A549 (cell line): ENCODE measurements at regions not wholly inside any gene's neighbourhood (a gene's known extent, or its start where the extent isn't known, plus 50 kb on each side); places are given as distances from the start of the nearest gene placed in this dataset.

Source experiments
- EP300 ChIP-seq, 2 experiments: fragments of >200 bp; sonication (Bioruptor Twin); formaldehyde crosslinking; IDR thresholded peaks; 2 replicates in 1 of 2; 3 replicates in 1 of 2; pipeline ENCODE4 v1.6.1; 2016 to 2017
- JUN ChIP-seq, 2 experiments: fragments of >200 bp; sonication (Bioruptor Twin); formaldehyde crosslinking; IDR thresholded peaks; 2 replicates in 1 of 2; 3 replicates in 1 of 2; pipeline ENCODE4 v1.6.1; 2016 to 2017
- MAZ ChIP-seq: fragments of 150-350 bp; IDR thresholded peaks from 2 replicates; pipeline ENCODE4 v1.6.1; 2014; ENCODE audit warnings: antibody characterized with exemption, low read depth, low read length, borderline replicate concordance
- POLR2A ChIP-seq: IDR thresholded peaks from 2 replicates; pipeline ENCODE4 v1.6.1; 2012; ENCODE audit warnings: mild to moderate bottlenecking, low read length
- SMC3 ChIP-seq: fragments of >200 bp; sonication (Bioruptor Twin); formaldehyde crosslinking; IDR thresholded peaks from 3 replicates; pipeline ENCODE4 v1.6.1; 2018; ENCODE audit warnings: inconsistent platforms
- ZFP36 ChIP-seq: fragments of 450-650 bp; IDR thresholded peaks from 2 replicates; pipeline ENCODE4 v1.6.1; 2014; ENCODE audit warnings: borderline replicate concordance; ENCODE audit not compliant: partially characterized antibody
- TF ChIP-seq, protein P1 (sequence below): fragments of 250-450 bp; sonication (Bioruptor Pico); IDR thresholded peaks from 2 replicates; pipeline ENCODE4 v1.5.0; 2021; ENCODE audit warnings: mild to moderate bottlenecking, moderate library complexity, borderline replicate concordance
- TF ChIP-seq, protein P2 (sequence below): fragments of >200 bp; sonication (Bioruptor Twin); formaldehyde crosslinking; IDR thresholded peaks from 3 replicates; pipeline ENCODE4 v1.5.1; 2016
- TF ChIP-seq, protein P3 (sequence below): fragments of 450-650 bp; IDR thresholded peaks from 2 replicates; pipeline ENCODE4 v1.6.1; 2014; ENCODE audit warnings: antibody characterized with exemption

DNA sequence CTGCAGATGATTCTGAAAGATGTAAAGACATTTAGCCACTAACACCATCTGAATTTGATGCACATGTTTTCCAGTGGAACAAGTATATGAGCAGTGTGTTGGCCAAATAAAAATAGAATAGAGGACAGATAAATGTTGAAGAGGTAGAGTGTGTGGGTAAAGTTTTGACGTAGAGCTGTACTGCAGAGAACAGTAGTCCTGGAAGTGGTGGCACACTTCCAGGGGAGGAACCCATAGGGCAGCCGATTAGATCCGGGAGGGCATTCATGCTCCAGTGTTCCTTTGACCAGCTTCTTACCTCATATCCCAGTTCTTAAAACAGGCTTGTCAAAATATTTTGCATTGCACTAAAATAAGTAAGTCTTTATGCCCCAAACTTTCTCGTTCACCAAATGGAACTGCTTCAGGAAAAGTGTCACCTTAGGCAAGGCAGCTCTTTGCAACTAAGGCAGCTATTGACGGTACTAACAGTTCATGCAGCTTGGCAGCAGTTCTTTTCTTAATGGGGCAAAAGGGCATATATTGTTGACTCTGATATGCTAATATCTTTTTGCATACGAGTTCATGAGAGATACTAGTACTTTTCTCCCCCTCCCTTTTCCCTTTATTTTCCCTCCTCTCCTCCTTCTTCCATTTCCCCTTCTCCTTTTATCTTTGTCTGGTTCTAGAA lies 429.3 kb upstream of the AZI2 start:
- TF ChIP-seq POLR2A (no peak), MAZ (no peak), ZFP36 (no peak), JUN (IDR thresholded peaks at IDR 0.05) (no peak), SMC3 (no peak), EP300 (IDR thresholded peaks at IDR 0.05) (no peak)
- TF ChIP-seq, protein P1, sequence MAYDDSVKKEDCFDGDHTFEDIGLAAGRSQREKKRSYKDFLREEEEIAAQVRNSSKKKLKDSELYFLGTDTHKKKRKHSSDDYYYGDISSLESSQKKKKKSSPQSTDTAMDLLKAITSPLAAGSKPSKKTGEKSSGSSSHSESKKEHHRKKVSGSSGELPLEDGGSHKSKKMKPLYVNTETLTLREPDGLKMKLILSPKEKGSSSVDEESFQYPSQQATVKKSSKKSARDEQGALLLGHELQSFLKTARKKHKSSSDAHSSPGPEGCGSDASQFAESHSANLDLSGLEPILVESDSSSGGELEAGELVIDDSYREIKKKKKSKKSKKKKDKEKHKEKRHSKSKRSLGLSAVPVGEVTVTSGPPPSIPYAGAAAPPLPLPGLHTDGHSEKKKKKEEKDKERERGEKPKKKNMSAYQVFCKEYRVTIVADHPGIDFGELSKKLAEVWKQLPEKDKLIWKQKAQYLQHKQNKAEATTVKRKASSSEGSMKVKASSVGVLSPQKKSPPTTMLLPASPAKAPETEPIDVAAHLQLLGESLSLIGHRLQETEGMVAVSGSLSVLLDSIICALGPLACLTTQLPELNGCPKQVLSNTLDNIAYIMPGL: no peak
- TF ChIP-seq, protein P2, sequence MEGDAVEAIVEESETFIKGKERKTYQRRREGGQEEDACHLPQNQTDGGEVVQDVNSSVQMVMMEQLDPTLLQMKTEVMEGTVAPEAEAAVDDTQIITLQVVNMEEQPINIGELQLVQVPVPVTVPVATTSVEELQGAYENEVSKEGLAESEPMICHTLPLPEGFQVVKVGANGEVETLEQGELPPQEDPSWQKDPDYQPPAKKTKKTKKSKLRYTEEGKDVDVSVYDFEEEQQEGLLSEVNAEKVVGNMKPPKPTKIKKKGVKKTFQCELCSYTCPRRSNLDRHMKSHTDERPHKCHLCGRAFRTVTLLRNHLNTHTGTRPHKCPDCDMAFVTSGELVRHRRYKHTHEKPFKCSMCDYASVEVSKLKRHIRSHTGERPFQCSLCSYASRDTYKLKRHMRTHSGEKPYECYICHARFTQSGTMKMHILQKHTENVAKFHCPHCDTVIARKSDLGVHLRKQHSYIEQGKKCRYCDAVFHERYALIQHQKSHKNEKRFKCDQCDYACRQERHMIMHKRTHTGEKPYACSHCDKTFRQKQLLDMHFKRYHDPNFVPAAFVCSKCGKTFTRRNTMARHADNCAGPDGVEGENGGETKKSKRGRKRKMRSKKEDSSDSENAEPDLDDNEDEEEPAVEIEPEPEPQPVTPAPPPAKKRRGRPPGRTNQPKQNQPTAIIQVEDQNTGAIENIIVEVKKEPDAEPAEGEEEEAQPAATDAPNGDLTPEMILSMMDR: no peak
- TF ChIP-seq, protein P3, sequence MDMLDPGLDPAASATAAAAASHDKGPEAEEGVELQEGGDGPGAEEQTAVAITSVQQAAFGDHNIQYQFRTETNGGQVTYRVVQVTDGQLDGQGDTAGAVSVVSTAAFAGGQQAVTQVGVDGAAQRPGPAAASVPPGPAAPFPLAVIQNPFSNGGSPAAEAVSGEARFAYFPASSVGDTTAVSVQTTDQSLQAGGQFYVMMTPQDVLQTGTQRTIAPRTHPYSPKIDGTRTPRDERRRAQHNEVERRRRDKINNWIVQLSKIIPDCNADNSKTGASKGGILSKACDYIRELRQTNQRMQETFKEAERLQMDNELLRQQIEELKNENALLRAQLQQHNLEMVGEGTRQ: no peak
